CD4-positive, alpha-beta T cell treated with Interferon alpha-2 for 1 hour (primary cell): ENCODE measurements at regions not wholly inside any gene's neighbourhood (a gene's known extent, or its start where the extent isn't known, plus 50 kb on each side); places are given as distances from the start of the nearest gene placed in this dataset.
A peak's percentile ranks its signal among the peaks of the same experiment; 100 is the strongest.

Experiments used
- DNase-seq, 2 donors: peaks; one replicate each; pipeline ENCODE4 v3.0.0-alpha.2; 2020 to 2022

- DNase-seq, result no peak
These were observed 54.4 kb upstream of the PIK3R1 start for GRCh38 chr5:68161156-68161555.

DNA sequence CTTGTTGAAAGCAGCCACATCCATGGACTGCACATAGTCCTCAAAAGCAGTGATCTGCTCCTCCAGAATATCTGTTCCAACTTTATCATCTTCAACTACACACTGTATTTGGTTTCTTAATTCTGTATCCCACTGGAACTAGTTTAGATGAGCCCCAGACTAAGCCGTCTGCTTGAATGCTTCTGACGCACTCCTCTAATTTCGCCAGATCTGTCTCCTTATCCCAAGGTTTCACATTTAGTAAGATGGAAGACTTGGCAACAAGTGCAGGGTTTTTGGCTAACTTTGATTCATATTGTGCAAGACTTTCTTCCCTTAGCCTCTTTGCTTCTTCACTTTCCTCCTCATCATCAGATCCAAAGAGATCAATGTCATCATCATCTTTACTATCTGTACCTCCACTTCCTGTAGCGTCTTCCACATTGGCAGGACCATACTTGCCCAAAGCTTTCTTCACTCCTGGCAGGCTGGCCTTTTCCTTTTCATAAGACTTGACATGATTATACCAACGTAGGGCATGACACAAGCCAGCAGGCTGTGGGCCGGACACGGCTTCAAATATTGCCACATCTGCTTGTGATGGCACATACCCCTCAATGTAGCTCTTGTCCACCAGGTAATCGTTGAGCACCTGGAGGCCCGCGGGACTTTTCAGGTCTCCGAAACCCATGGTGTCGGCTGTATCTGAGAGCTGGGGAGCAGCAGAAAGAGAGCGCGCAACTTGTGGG lies 56.2 kb upstream of the PIK3R1 start:
- no peak for DNase-seq

- DNase-seq, result no peak
These were observed 59.6 kb upstream of the PIK3R1 start for GRCh38 chr5:68155940-68156339.

GRCh38 chr5:68154119-68154857 lies 61.3 kb upstream of the PIK3R1 start:
- DNase-seq, result no peak

GRCh38 chr5:68151812-68152211 lies 63.7 kb upstream of the PIK3R1 start:
- DNase-seq, result no peak

GRCh38 chr5:68149189-68149588 lies 66.4 kb upstream of the PIK3R1 start:
- no peak for DNase-seq

DNA sequence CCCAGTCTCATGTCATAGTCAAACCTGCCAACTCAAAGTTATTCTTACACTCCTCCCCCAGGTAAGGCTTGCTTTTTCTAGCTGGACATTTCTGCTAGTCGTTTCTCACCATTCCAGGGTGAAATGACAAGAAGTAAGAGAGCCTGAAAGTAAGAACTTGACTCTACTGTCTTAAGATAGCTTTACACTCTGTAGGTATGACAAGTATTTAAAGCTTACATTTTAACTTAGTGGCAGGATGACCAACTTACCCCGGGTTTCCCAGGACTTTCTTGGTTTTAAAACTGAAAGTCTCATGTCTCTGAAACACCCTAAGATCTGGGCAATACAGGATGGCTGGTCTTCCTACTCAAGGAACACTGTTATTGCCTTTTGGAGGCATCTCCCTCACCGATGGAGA lies 67.5 kb upstream of the PIK3R1 start:
- DNase-seq, result no peak

DNA sequence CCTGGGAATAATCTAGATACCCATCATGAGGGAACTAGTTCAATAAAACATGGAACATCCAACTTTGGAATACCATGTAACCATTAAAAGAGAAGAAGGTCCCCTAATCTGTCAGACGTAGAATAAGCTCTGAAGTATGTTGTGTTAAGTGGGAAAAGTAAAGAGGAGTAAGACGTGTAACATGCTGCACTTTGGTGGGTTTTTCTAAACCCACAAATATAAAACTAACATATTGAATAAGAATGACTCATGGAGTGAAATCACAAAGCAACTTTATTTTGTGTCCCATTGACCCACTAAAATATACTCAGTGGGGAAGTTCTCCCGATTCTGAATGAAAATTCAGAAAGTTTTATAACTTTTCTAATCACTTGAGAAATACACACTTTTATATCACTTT lies 67.9 kb upstream of the PIK3R1 start:
- no peak for DNase-seq

- DNase-seq, result peak in 1 of 2 donors; percentile 49
These were observed 74.1 kb upstream of the PIK3R1 start for GRCh38 chr5:68141494-68141893.

- no peak for DNase-seq
These were observed 74.8 kb upstream of the PIK3R1 start for GRCh38 chr5:68140763-68141162.

DNA sequence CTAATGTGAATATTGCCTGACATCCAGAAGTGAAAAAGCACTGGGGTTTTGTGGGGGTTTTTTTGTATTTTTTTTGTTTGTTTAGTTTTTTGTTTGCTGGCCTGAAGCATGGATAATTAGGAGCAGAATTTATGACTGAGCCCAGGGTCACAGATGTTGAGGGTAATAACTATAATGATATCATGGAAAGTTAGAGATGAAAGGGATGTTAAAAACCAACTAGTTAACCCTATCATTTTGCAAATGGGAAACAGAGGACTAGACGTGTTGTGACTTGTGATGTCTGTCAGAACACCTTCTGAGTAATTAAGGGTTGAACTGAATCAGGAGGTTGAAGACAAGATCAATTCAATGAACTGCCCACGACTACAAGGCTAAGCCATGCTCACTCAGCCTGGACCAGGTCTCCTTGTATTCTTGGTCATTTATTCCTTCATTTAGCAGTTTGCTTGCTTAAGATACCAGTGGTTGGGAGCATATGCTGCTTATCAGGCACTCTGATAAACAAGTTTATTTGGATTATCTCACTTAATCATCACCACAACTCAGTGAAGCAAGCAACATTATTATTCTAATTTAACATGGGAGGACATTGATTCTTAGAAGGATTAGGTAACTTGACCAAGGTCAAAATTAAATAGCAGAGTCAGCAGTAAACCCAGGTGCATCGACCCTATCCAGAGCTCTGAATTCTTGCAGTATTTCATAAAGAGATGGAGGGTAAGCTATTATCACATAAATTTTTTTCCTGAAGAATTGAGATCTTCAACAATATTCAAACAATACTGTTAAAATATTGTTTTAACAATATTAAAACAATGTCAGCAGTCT lies 75.7 kb upstream of the PIK3R1 start:
- no peak for DNase-seq

DNA sequence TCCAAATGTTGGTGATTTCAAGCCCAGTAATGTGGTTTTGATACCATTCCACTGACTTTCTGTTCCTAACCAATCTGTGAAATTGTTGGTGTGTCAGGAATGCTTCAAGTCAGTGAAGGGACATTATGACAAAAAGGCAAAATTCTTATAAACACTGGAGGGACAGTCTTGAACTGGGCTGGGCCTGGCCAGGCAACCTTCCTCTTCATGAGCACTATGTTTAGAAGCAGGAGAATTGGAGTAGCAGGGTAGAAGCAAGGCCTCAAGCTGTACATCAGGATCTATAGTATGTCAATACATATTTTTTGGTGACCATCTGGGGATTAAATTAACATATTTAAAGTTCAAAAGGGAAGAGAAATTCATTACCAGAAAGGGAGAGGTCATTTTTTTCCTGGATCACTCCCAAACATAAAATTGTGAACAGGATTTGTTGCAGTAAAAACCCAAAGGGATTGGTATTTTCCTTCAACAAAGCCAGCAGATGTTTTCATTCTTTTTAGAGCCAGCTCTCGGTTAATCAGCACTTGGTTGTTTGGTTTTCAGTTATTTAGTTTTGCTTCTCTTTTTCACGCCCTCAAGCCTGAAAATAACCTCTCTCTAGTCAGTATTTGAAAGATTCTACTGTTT lies 77.9 kb upstream of the PIK3R1 start:
- DNase-seq, result no peak

- DNase-seq, result no peak
These were observed 80.8 kb upstream of the PIK3R1 start for GRCh38 chr5:68134669-68135313.

DNA sequence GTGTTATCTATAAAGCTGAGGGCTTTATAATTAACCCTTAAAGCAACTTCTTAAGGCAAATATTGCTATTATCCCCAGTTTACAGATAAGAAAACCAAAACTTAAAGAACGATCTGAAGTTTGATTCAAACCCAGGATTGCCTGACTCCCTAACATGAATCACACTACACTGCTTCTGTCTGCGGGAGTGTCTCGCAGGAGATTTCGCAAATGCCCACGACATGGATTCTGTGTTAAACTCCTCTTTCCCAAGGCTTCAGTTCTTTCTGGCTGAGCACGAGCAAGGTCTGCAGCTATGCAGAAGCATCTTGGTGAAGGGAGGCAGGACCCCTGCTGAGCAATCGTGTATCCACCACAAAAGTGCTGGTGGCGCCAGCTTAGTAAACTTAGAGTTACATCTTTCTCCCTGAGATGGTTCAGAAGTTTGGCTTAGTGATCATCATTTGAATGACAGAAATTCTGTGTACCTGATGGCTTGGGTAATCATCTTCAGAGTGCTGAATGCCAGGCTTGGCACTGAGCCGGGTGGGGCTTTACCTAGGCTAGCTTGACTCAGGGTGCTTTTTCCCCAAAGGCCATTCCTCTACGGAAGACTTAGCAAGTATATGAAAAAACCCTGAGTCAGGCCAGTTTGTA lies 81.4 kb upstream of the PIK3R1 start:
- DNase-seq, result no peak

DNA sequence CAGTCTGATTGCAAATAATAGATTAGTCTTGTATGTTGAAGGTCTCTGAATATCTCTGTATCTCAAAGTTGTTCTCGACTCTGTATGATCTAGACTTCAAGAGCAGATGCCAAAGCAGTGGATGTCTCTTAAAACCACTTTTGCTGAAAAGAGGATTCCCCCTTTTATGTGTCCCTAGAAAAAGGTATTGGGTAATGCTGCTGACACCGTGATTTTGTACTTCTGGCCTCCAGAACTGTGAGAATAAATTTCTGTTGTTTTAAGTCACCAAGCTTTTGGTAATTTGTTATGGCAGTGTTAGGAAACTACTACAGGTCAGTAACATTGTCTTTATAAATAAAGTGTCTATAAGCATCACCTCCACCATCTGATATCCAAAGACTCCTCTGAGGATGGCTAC lies 85.3 kb upstream of the PIK3R1 start:
- DNase-seq, result no peak

GRCh38 chr5:68129364-68129763 lies 86.2 kb upstream of the PIK3R1 start:
- no peak for DNase-seq

DNA sequence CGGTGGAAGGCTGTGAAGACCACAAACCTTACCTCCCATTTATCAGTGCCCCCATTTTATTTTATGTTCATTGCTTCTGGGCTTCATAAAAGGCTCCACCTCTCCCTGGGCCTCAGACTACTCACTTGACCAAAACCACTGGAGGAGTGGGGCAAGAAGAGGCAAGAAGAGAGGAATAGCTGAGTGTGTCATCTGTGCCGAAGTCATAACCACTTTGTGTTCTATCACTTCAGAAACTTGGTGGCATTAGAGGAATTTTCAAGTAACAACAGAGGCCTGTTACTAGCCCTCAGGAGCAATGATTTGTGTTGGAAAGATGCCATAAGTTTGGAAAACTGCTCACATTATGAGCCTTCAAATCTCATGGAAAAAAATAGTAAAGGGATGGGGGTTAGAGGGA lies 88.7 kb upstream of the PIK3R1 start:
- DNase-seq, result no peak

DNA sequence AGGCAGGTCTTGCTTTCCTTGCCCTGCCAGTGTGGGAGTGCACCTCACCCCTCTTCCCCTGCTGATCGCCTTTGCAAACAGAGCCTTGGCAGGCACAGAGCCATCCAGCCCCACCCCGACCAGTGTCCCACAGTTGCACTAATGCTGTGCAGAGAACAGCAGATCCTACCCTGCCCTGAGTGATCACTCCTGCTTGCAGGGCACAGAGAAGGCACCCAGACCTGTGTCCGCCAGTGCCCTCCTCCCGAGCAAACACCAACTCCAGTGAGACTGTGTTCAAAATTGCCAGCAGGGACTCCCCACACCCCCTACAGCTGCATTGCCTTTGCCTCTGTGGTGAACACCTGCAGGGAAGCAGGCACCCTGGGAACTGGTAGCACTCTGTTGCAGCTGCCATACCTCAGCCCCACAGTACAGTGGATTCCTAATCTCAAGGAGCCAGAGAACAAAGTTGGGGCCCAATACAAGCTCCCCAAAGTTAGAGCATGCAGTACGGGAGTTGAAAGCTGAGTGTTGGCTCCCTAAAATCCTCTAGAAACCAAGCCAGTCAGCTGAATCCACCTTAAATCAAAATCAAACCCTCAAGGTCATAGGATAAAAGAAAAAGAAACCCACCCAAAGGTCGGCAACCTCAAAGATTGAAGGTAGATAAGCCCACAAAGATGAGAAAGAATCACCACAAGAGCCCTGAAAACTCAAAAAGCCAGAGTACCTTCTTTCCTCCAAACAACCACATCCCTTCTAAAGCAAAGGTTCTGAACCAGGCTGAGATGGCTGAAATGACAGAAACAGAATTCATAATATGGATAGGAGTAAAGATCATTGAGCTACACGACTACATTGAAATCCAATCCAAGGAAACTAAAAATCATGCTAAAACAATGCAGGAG lies 92.9 kb upstream of the PIK3R1 start:
- no peak for DNase-seq

DNA sequence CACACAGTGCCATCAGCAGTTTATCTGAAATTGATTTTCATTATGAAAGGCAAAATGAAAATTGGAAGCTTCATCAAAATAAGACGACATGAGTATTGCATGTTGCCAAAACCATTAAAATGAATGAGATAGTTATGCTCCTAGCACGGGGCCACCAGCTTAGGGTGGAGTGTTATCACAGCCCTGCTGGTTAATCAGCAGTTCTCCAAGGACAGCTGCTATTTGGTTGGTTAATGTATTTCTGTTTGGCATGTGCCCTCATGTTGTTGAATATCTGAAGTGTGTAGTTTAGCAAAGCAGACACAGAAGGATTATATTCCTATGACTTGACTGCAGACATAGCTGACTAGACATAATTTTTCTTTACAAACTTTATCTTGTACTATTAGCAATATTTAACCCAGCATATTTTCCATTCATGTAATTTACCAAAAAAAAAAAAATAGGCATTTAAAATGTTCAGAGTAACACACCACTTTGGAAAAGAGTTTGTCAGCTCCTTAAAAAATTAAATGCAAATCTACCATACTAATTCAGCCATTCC lies 98.6 kb upstream of the PIK3R1 start:
- DNase-seq, result no peak

DNA sequence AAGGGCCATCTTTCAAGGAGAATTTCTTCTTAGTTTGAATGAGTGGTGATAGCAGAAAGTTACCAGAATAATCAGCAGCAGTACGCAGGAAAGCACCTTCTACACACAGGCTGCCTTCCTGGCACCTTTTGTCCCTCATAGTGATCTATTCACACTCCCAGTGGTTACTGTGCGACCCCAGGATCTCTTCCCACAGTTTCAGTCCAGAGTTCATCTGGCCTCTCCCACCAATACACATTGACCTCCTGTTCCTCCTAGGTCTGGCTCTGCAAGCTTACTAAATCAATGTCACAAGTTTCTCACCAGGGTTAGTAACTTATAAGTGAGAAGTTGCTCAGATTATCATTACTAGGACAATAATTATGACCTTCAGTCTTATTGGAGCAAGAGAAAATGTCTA lies 99.1 kb upstream of the PIK3R1 start:
- no peak for DNase-seq

DNA sequence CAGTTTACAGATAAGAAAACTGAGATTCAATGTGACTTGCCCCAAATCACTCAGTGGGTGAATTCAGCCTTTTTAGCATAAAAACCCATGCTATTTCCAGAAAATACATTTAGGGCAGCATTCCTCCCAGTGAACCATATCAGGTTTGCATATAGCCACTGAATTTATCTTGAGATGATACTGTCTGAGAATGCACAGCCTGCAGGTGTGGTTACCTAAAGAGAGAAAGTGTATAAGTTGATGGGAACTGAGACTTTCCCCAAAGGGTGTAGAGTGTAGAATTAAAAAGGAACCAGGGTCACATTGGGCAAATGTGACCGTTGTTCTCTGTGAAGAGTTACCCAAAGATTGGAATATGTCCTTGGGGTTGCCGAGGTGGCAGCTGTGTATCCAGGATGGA lies 100.0 kb upstream of the PIK3R1 start:
- DNase-seq, result no peak
